Smooth muscle cell (in vitro differentiated cells): ENCODE measurements at regions not wholly inside any gene's neighbourhood (a gene's known extent, or its start where the extent isn't known, plus 50 kb on each side); places are given as distances from the start of the nearest gene placed in this dataset.

Source experiments
- DNase-seq: peaks from one replicate; lab custom pipeline; 2025; ENCODE audit not compliant: unreplicated experiment; lab: John Stamatoyannopoulos, UW
- H2AFZ ChIP-seq: fragments of 200-600 bp; sonication (generic); 2 replicates; pipeline ENCODE4 v1.6.0; 2016; ENCODE audit warnings: antibody characterized with exemption, low read depth, mild to moderate bottlenecking
- H3F3A ChIP-seq: fragments of 200-600 bp; sonication (generic); 2 replicates; pipeline ENCODE4 v1.6.0; 2017; ENCODE audit warnings: antibody characterized with exemption, low read depth
- H3K27ac ChIP-seq: fragments of 200-600 bp; sonication (generic); 2 replicates; pipeline ENCODE4 v1.5.1; 2016; ENCODE audit warnings: low read depth, mild to moderate bottlenecking
- H3K27me3 ChIP-seq: fragments of 200-600 bp; sonication (generic); 2 replicates; pipeline ENCODE4 v1.6.1; 2016; ENCODE audit warnings: low read depth, mild to moderate bottlenecking
- H3K36me3 ChIP-seq: fragments of 200-600 bp; sonication (generic); 2 replicates; pipeline ENCODE4 v1.5.1; 2016; ENCODE audit warnings: low read depth
- H3K4me1 ChIP-seq: fragments of 200-600 bp; sonication (generic); 2 replicates; pipeline ENCODE4 v1.5.1; 2016; ENCODE audit warnings: low read depth
- H3K4me2 ChIP-seq: fragments of 200-600 bp; sonication (generic); 2 replicates; pipeline ENCODE4 v1.6.0; 2016; ENCODE audit warnings: mild to moderate bottlenecking
- H3K4me3 ChIP-seq: fragments of 200-600 bp; sonication (generic); 2 replicates; pipeline ENCODE4 v1.5.1; 2016; ENCODE audit warnings: mild to moderate bottlenecking
- H3K79me2 ChIP-seq: fragments of 200-600 bp; sonication (generic); 2 replicates; pipeline ENCODE4 v1.6.0; 2016; ENCODE audit warnings: low read depth, mild to moderate bottlenecking
- H3K9ac ChIP-seq: fragments of 200-600 bp; sonication (generic); 2 replicates; pipeline ENCODE4 v1.6.0; 2016; ENCODE audit warnings: low read depth
- H3K9me3 ChIP-seq: fragments of 200-600 bp; sonication (generic); replicated peaks from 2 replicates; pipeline ENCODE4 v1.5.1; 2016; ENCODE audit warnings: low read depth
- H4K20me1 ChIP-seq: fragments of 200-600 bp; sonication (generic); 2 replicates; pipeline ENCODE4 v1.6.0; 2016; ENCODE audit warnings: low read depth
- CTCF ChIP-seq: fragments of 200-600 bp; sonication (generic); IDR thresholded peaks from 2 replicates; pipeline ENCODE4 v1.5.1; 2017; ENCODE audit warnings: borderline replicate concordance, mild to moderate bottlenecking, antibody characterized with exemption; ENCODE audit not compliant: insufficient read depth, poor library complexity, severe bottlenecking
- WGBS: methylation state at CpG from one replicate; pipeline ENCODE4 v1.1.7; 2016; ENCODE audit warnings: low lambda C conversion rate; 5-methylcytosine and 5-hydroxymethylcytosine counted together

- H4K20me1 ChIP-seq: no peaks in the 10 kb centered on the region
- H3K4me3 ChIP-seq: no peak overlapping the region
- WGBS: 70% methylated on average over 2 of the region's 2 CpGs
- H3K4me1 ChIP-seq: no peaks in the 10 kb centered on the region
- H3K9ac ChIP-seq: no peak overlapping the region
- no peak overlapping the region for H3K4me2 ChIP-seq
- H2AFZ ChIP-seq: no peak overlapping the region
- no peak for TF ChIP-seq CTCF
- H3K27me3 ChIP-seq: no peaks in the 10 kb centered on the region
- H3K27ac ChIP-seq: no peak overlapping the region
- H3K9me3 ChIP-seq: no peaks in the 10 kb centered on the region
- H3K79me2 ChIP-seq: no peaks in the 10 kb centered on the region
- no peaks in the 10 kb centered on the region for H3K36me3 ChIP-seq
- H3F3A ChIP-seq: no peaks in the 10 kb centered on the region
- no peak for DNase-seq
Measured at GRCh38 chr5:152184266-152184665, 220.8 kb downstream of the NMUR2 start.

DNA sequence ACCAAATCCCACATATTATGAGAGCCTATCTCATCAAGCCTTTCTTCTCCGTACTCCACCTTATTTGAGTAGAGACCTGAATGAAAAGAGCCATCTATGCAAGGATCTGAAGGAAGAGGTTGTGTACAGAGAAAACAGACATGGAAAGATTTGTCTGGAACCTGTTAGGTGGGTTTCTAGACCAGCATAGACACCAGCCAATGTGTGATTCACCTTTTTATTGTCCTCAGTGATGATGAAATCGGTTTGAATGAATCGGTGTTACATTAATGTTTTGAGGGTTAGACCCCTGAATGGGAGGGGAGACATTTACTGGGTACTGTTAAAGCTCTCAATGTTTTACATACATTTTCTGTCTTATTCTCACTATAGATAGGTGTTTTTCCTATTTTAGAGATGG, 223.6 kb downstream of the NMUR2 start:
- Histone ChIP-seq H3F3A (no peaks in the 10 kb centered on the region), H3K79me2 (no peaks in the 10 kb centered on the region), H3K4me3 (no peak overlapping the region), H3K4me2 (no peak overlapping the region), H3K9ac (no peak overlapping the region), H3K9me3 (no peaks in the 10 kb centered on the region), H3K4me1 (no peaks in the 10 kb centered on the region), H4K20me1 (no peaks in the 10 kb centered on the region), H2AFZ (no peak overlapping the region), H3K36me3 (no peaks in the 10 kb centered on the region), H3K27ac (no peak overlapping the region), H3K27me3 (no peaks in the 10 kb centered on the region)
- TF ChIP-seq CTCF: no peak
- 79% methylated on average over 3 of the region's 3 CpGs for WGBS
- DNase-seq: no peak

DNA sequence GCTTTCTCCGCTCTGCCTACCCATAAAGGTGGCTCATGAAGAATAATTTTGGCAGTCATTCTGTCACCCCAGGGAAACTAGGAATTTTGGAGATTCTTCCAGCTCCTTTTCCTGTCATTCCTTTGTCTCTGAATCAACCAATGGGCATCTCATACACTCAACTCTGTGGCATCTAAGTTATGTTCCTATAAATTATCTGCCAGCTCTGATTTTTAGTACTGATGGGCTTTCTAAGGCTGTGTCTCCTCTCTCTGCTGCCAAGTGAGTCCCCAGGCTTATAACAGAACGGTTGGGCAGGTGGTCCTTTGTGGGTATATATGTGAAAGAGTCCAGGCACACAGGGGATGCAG, 226.8 kb downstream of the NMUR2 start:
- Histone ChIP-seq H4K20me1 (no peaks in the 10 kb centered on the region), H3K4me2 (peak overlapping the region; percentile 39), H3K4me3 (no peak overlapping the region), H3K9ac (no peak overlapping the region), H3K27me3 (no peaks in the 10 kb centered on the region), H3K79me2 (no peaks in the 10 kb centered on the region), H3K27ac (peak overlapping the region; percentile 40), H3K9me3 (no peaks in the 10 kb centered on the region), H2AFZ (no peak overlapping the region), H3K4me1 (no peaks in the 10 kb centered on the region), H3F3A (no peaks in the 10 kb centered on the region), H3K36me3 (no peaks in the 10 kb centered on the region)
- no peak for DNase-seq
- 54% methylated on average over 2 of the region's 2 CpGs for WGBS
- TF ChIP-seq CTCF: no peak

- H3K9me3 ChIP-seq: no peaks in the 10 kb centered on the region
Measured at GRCh38 chr5:152177626-152178349, 227.3 kb downstream of the NMUR2 start.

More at GRCh38 chr5:152177626-152178349, 227.3 kb downstream of the NMUR2 start:
- H4K20me1 ChIP-seq: no peaks in the 10 kb centered on the region
- H3K4me1 ChIP-seq: no peaks in the 10 kb centered on the region
- peak overlapping the region; percentile 39 for H3K4me2 ChIP-seq
- 41% methylated on average over 6 of the region's 6 CpGs for WGBS
- no peak for TF ChIP-seq CTCF
- no peak overlapping the region for H3K4me3 ChIP-seq
- no peaks in the 10 kb centered on the region for H3K27me3 ChIP-seq
- H3F3A ChIP-seq: no peaks in the 10 kb centered on the region
- no peak for DNase-seq
- H3K36me3 ChIP-seq: no peaks in the 10 kb centered on the region
- peak overlapping the region; percentile 40 for H3K27ac ChIP-seq
- H2AFZ ChIP-seq: no peak overlapping the region
- H3K79me2 ChIP-seq: no peaks in the 10 kb centered on the region
- no peak overlapping the region for H3K9ac ChIP-seq
